Esophagus muscularis mucosa (tissue), 4 donors: ENCODE measurements at regions not wholly inside any gene's neighbourhood (a gene's known extent, or its start where the extent isn't known, plus 50 kb on each side); places are given as distances from the start of the nearest gene placed in this dataset.

Experiments
- EP300 ChIP-seq: sonication (generic); formaldehyde crosslinking; IDR thresholded peaks from one replicate; pipeline ENCODE4 v1.6.1; 2017; ENCODE audit warnings: antibody characterized with exemption
- POLR2A ChIP-seq: fragments of 450-650 bp; IDR thresholded peaks from one replicate; pipeline ENCODE4 v1.6.1; 2017; ENCODE audit warnings: antibody characterized with exemption, moderate library complexity, mild to moderate bottlenecking, low read depth
- POLR2AphosphoS5 ChIP-seq, 2 donors: sonication (generic); formaldehyde crosslinking; IDR thresholded peaks; one replicate each; pipeline ENCODE4 v1.6.1; 2017; ENCODE audit warnings: antibody characterized with exemption in 2 of 2
- TF ChIP-seq, protein P1 (sequence below), 3 experiments: fragments of 200-600 bp in 2 of 3; fragments of 450-650 bp in 1 of 3; sonication (generic) in 2 of 3; IDR thresholded peaks; one replicate each; pipeline ENCODE4 v1.5.1; 2017 to 2019; ENCODE audit warnings: antibody characterized with exemption in 3 of 3, mild to moderate bottlenecking in 2 of 3, moderate library complexity in 1 of 3

DNA sequence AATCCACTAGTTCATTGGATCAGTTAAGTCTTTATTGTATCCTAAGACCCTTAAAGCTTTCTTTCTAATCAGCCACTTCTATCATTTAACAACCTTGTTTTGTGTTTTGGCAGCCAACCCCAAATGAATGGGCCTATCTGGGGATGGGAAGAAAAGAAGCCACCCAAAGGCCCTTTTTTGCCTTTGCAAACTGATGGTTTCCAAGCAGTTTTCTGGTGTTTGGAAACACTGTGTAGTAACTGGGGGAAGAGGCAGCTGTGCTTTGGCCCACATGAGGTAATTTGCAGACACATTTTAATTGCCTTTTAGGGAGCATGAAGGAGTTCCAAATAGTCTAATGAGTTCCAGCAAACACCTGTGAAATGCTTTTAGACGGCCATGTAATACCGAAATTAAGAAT is 1751.3 kb upstream of the WWC1 start:
- TF ChIP-seq, protein P1, sequence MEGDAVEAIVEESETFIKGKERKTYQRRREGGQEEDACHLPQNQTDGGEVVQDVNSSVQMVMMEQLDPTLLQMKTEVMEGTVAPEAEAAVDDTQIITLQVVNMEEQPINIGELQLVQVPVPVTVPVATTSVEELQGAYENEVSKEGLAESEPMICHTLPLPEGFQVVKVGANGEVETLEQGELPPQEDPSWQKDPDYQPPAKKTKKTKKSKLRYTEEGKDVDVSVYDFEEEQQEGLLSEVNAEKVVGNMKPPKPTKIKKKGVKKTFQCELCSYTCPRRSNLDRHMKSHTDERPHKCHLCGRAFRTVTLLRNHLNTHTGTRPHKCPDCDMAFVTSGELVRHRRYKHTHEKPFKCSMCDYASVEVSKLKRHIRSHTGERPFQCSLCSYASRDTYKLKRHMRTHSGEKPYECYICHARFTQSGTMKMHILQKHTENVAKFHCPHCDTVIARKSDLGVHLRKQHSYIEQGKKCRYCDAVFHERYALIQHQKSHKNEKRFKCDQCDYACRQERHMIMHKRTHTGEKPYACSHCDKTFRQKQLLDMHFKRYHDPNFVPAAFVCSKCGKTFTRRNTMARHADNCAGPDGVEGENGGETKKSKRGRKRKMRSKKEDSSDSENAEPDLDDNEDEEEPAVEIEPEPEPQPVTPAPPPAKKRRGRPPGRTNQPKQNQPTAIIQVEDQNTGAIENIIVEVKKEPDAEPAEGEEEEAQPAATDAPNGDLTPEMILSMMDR (IDR thresholded peaks at IDR 0.05), result no peak
- TF ChIP-seq POLR2AphosphoS5 (IDR thresholded peaks at IDR 0.05) (no peak), POLR2A (no peak), EP300 (no peak)
